Left ventricle myocardium inferior (tissue), 1 donor: ENCODE measurements at regions not wholly inside any gene's neighbourhood (a gene's known extent, or its start where the extent isn't known, plus 50 kb on each side); places are given as distances from the start of the nearest gene placed in this dataset.
"Not testable (repeated sequence)": the region's sequence is repeated elsewhere in the genome, so short reads cannot be mapped to it uniquely, and the experiment has no call there.

Experiments used
- DNase-seq: peaks from one replicate; pipeline ENCODE4 v3.0.0-alpha.2; 2020
- H3K27ac ChIP-seq: fragments of 200-600 bp; replicated peaks from 2 replicates; pipeline ENCODE4 v1.8.0; 2021
- H3K27me3 ChIP-seq: fragments of 200-600 bp; 2 replicates; pipeline ENCODE4 v1.8.0; 2021; ENCODE audit warnings: low read depth
- H3K36me3 ChIP-seq: fragments of 200-600 bp; 2 replicates; pipeline ENCODE4 v1.8.0; 2021
- H3K4me1 ChIP-seq: fragments of 200-600 bp; 2 replicates; pipeline ENCODE4 v1.8.0; 2021
- H3K4me3 ChIP-seq: fragments of 200-600 bp; 2 replicates; pipeline ENCODE4 v1.8.0; 2021; ENCODE audit warnings: mild to moderate bottlenecking, moderate library complexity
- H3K9me3 ChIP-seq: fragments of 200-600 bp; replicated peaks from 2 replicates; pipeline ENCODE4 v1.8.0; 2021
- intact Hi-C: fragments of 100-400 bp; cut with micrococcal nuclease; formaldehyde crosslinking; loops from one replicate; pipeline ENCODE4 v1.11.0; 2022
- TF ChIP-seq, protein P1 (sequence below): fragments of 200-600 bp; IDR thresholded peaks from 2 replicates; pipeline ENCODE4 v1.8.0; 2021; ENCODE audit warnings: antibody characterized with exemption, mild to moderate bottlenecking, borderline replicate concordance
- donor health status: DM: no; HTN: yes; CAD: no; lungs with severe emphysema.

DNA sequence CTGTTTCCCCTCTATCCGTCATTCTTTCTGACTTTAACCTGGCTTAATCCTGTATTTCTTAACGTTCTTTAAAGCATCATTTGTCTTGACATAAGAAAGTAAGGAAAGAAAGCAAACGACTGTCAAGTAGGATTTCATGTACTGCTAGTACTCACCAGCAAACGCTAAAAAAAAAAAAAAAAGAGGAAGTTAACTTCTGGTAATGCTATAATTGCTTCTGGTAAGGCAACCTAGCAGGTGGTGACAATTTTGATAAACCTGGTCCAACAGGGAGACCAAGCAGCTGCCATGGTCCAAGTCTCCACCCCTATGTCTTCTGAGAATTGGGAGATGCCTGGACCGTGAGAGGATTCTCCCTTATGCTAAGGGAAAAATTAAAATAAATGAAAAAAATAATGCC is 306.6 kb downstream of the DAD1 start:
- H3K27me3 ChIP-seq = peaks cover 30% of the 10 kb centered on the region
- no peak for DNase-seq
- H3K36me3 ChIP-seq = no peaks in the 10 kb centered on the region
- TF ChIP-seq, protein P1, sequence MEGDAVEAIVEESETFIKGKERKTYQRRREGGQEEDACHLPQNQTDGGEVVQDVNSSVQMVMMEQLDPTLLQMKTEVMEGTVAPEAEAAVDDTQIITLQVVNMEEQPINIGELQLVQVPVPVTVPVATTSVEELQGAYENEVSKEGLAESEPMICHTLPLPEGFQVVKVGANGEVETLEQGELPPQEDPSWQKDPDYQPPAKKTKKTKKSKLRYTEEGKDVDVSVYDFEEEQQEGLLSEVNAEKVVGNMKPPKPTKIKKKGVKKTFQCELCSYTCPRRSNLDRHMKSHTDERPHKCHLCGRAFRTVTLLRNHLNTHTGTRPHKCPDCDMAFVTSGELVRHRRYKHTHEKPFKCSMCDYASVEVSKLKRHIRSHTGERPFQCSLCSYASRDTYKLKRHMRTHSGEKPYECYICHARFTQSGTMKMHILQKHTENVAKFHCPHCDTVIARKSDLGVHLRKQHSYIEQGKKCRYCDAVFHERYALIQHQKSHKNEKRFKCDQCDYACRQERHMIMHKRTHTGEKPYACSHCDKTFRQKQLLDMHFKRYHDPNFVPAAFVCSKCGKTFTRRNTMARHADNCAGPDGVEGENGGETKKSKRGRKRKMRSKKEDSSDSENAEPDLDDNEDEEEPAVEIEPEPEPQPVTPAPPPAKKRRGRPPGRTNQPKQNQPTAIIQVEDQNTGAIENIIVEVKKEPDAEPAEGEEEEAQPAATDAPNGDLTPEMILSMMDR = no peak
- intact Hi-C loops = no loop called here
- H3K9me3 ChIP-seq = no peaks in the 10 kb centered on the region
- no peaks in the 10 kb centered on the region for H3K4me1 ChIP-seq
- no peak overlapping the region for H3K4me3 ChIP-seq
- no peak overlapping the region for H3K27ac ChIP-seq

DNA sequence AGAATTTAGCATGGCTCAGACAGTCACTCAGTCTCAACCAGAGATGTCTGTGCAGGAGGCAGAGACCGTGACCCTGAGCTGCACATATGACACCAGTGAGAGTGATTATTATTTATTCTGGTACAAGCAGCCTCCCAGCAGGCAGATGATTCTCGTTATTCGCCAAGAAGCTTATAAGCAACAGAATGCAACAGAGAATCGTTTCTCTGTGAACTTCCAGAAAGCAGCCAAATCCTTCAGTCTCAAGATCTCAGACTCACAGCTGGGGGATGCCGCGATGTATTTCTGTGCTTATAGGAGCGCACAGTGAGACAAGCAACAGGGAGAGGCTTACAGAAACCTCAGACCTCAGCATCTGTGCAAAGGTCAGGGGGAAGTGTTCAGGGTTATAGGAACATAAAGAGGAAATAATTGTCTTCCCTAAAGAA is 307.6 kb downstream of the DAD1 start:
- DNase-seq, H3K27ac ChIP-seq, intact Hi-C loops, H3K36me3 ChIP-seq, H3K9me3 ChIP-seq, H3K4me1 ChIP-seq, H3K4me3 ChIP-seq: not testable (repeated sequence)
- peaks cover 36% of the 10 kb centered on the region for H3K27me3 ChIP-seq

DNA sequence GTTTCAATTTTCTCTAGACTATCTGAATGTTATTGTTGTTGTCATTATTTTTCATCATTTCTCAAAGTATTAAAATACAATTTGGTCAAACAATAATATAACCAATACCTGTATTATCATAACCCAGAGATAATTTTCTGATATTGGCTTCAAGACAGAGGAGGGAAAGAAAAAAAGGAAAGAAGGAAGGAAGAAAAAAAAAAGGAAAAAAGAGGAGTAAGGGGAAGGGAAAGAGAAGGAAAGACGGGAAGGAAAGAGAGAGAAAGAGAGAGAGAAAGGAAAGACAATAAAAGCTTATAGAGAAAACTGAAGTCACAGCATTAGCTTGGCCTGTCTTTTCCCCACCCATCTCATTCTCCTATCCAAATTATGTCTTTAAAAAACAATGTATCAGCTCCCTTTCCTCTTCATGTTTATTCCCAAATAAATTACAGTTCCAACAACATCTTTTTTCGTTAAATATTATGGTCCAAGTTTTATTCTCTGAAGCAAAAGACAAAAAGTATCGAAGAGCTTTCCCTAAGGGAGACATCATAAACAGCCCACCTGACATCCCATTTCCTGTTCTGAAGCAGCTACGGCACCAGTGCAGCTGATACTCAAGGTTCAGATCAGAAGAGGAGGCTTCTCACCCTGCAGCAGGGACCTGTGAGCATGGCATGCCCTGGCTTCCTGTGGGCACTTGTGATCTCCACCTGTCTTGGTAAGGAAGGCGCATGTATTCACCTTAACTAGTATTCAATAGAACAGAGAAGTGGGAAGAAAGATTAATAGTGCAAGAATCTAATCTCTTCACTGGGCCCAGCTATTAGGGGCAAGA is 308.3 kb downstream of the DAD1 start:
- TF ChIP-seq, protein P1 = no peak
- Histone ChIP-seq H3K4me3 (no peak overlapping the region), H3K4me1 (no peaks in the 10 kb centered on the region), H3K27ac (no peak overlapping the region), H3K9me3 (no peaks in the 10 kb centered on the region), H3K27me3 (peaks cover 38% of the 10 kb centered on the region), H3K36me3 (no peaks in the 10 kb centered on the region)
- no peak for DNase-seq
- intact Hi-C loops = no loop called here

DNA sequence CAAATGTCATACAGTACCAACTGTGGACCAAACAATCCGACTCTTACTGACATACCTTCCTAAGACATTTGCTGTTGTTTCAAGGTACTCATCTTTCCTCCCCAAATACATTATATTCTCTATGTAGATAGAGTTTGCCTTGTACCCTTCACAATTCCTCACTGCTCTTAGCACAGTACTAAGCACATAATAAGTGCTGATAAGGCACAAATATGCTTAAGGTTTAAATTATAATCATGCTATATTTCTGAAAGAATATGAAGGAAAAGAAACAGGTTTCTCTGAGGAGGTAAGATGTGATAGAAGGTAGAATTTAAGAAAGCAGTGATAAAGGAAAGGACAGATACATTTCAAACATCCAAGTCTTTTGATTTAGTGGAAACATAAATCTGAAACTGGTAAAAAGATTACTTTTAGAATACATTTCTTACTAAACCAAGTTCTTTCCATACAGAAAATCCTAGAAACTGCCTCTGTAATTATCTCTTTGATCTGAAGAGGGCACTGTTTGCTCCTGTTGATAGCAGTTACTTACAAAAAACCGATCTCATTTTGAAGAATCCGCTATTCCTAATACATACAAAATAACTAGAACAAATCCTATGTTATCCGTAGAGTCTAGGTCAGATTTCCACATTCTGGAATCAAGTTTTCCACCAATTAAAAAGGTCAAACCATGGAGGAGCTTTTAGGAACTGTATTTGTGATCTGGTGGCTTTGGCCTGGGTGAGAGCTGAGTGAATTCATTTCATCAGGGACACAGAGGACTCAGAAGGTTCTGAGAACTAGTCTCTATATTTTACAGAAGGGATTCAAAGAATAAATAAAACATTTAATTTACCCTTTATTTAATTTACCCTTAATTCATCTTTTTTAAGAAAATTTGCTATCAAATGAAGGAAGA is 311.9 kb downstream of the DAD1 start:
- H3K4me1 ChIP-seq = no peaks in the 10 kb centered on the region
- H3K36me3 ChIP-seq = no peaks in the 10 kb centered on the region
- no peak for DNase-seq
- H3K9me3 ChIP-seq = no peaks in the 10 kb centered on the region
- TF ChIP-seq, protein P1 = peak; percentile 52
- H3K27ac ChIP-seq = no peak overlapping the region
- no peak overlapping the region for H3K4me3 ChIP-seq
- peaks cover 39% of the 10 kb centered on the region for H3K27me3 ChIP-seq
- intact Hi-C loops = no loop called here

DNA sequence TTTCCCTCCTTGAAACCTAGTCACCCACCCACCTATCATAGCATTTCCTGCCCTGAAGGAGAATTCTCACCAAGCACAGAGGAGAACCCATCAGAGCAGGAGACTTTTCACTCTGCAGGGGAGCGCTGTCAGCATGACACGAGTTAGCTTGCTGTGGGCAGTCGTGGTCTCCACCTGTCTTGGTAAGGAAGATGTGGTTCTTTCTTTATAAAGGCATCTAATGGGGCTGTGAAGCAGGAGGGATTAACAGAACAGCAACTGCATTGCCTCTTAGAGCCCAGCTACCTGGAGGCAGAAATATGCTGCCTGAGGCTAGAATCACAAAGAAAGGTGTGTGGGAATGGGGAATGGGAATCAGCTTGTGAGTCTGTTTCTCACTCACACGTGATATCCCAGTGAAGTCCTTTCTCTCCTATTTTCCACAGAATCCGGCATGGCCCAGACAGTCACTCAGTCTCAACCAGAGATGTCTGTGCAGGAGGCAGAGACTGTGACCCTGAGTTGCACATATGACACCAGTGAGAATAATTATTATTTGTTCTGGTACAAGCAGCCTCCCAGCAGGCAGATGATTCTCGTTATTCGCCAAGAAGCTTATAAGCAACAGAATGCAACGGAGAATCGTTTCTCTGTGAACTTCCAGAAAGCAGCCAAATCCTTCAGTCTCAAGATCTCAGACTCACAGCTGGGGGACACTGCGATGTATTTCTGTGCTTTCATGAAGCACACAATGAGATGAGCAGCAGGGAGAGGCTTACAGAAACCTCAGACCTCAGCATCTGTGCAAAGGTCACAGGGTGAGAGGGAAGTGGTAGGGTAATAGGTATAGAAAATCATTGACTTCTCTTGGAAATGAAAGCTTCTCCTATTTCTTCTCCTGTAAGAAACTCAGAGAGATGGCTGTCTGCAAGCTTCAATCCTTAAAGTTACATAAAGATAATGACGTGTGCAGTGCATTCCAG is 316.9 kb downstream of the DAD1 start:
- Histone ChIP-seq H3K4me1 (no peaks in the 10 kb centered on the region), H3K36me3 (no peaks in the 10 kb centered on the region), H3K4me3 (no peak overlapping the region), H3K9me3 (no peaks in the 10 kb centered on the region), H3K27ac (no peak overlapping the region), H3K27me3 (peaks cover 24% of the 10 kb centered on the region)
- TF ChIP-seq, protein P1 = no peak
- intact Hi-C loops = no loop called here
- no peak for DNase-seq
